Neutrophil (primary cell): ENCODE measurements at regions not wholly inside any gene's neighbourhood (a gene's known extent, or its start where the extent isn't known, plus 50 kb on each side); places are given as distances from the start of the nearest gene placed in this dataset.

Experiments
- H3K27ac ChIP-seq: fragments of 200-600 bp; sonication (generic); 2 replicates; pipeline ENCODE4 v1.5.1; 2016; ENCODE audit warnings: mild to moderate bottlenecking, moderate library complexity
- H3K27me3 ChIP-seq: fragments of 200-600 bp; sonication (generic); 2 replicates; pipeline ENCODE4 v1.6.0; 2016; ENCODE audit warnings: mild to moderate bottlenecking
- H3K36me3 ChIP-seq: fragments of 200-600 bp; sonication (generic); 2 replicates; pipeline ENCODE4 v1.5.1; 2017
- H3K4me1 ChIP-seq, 2 experiments: fragments of 200-600 bp in 1 of 2; sonication (generic) in 1 of 2; 1 replicate in 1 of 2; 2 replicates in 1 of 2; pipeline versions ENCODE4 v1.5.1 to v1.6.1; 2013 to 2016; ENCODE audit warnings: low read depth in 1 of 2, low read length in 1 of 2, mild to moderate bottlenecking in 1 of 2, moderate library complexity in 1 of 2; ENCODE audit not compliant: control insufficient read depth in 1 of 2, insufficient read depth in 1 of 2
- H3K4me3 ChIP-seq, 2 experiments: fragments of 200-600 bp in 1 of 2; sonication (generic) in 1 of 2; 1 replicate in 1 of 2; 2 replicates in 1 of 2; pipeline ENCODE4 v1.5.1; 2013 to 2016; ENCODE audit warnings: low read depth in 1 of 2, low read length in 1 of 2, mild to moderate bottlenecking in 1 of 2, moderate library complexity in 1 of 2
- H3K9me3 ChIP-seq: fragments of 200-600 bp; sonication (generic); 2 replicates; pipeline ENCODE4 v1.5.1; 2016
- CTCF ChIP-seq: fragments of 200-600 bp; sonication (generic); IDR thresholded peaks from 2 replicates; pipeline ENCODE4 v1.5.1; 2016; ENCODE audit warnings: antibody characterized with exemption

GRCh38 chr3:18681818-18682345 is 256.7 kb upstream of the SATB1 start:
- no peaks in the 10 kb centered on the region for H3K36me3 ChIP-seq
- no peak overlapping the region for H3K27ac ChIP-seq
- no peaks in the 10 kb centered on the region for H3K9me3 ChIP-seq
- no peak for TF ChIP-seq CTCF
- H3K4me1 ChIP-seq = peaks cover 0 to under 1% of the 10 kb centered on the region in 2 experiments
- no peaks in the 10 kb centered on the region for H3K27me3 ChIP-seq
- no peak overlapping the region for H3K4me3 ChIP-seq

- Histone ChIP-seq H3K36me3 (no peaks in the 10 kb centered on the region), H3K27ac (no peak overlapping the region)
Measured at GRCh38 chr3:18680758-18681157, 255.6 kb upstream of the SATB1 start.

GRCh38 chr3:18679238-18679637 is 254.1 kb upstream of the SATB1 start:
- Histone ChIP-seq H3K4me1 (no peaks in the 10 kb centered on the region), H3K9me3 (no peaks in the 10 kb centered on the region), H3K36me3 (no peaks in the 10 kb centered on the region), H3K27me3 (no peaks in the 10 kb centered on the region), H3K27ac (no peak overlapping the region), H3K4me3 (no peak overlapping the region)
- no peak for TF ChIP-seq CTCF

More at GRCh38 chr3:18680758-18681157, 255.6 kb upstream of the SATB1 start:
- no peaks in the 10 kb centered on the region for H3K4me1 ChIP-seq
- no peak for TF ChIP-seq CTCF
- no peak overlapping the region for H3K4me3 ChIP-seq
- no peaks in the 10 kb centered on the region for H3K9me3 ChIP-seq
- H3K27me3 ChIP-seq = no peaks in the 10 kb centered on the region

- Histone ChIP-seq H3K36me3 (no peaks in the 10 kb centered on the region), H3K4me1 (no peaks in the 10 kb centered on the region), H3K9me3 (no peaks in the 10 kb centered on the region), H3K4me3 (no peak overlapping the region), H3K27me3 (no peaks in the 10 kb centered on the region), H3K27ac (no peak overlapping the region)
- no peak for TF ChIP-seq CTCF
Measured at GRCh38 chr3:18675197-18675596, 250.1 kb upstream of the SATB1 start.

GRCh38 chr3:18672561-18672960 is 247.4 kb upstream of the SATB1 start:
- Histone ChIP-seq H3K27me3 (no peaks in the 10 kb centered on the region), H3K4me3 (no peak overlapping the region), H3K27ac (no peak overlapping the region), H3K4me1 (no peaks in the 10 kb centered on the region), H3K36me3 (no peaks in the 10 kb centered on the region), H3K9me3 (no peaks in the 10 kb centered on the region)
- no peak for TF ChIP-seq CTCF

GRCh38 chr3:18670759-18671158 is 245.6 kb upstream of the SATB1 start:
- H3K4me1 ChIP-seq = no peaks in the 10 kb centered on the region
- no peak overlapping the region for H3K27ac ChIP-seq
- no peaks in the 10 kb centered on the region for H3K27me3 ChIP-seq
- H3K9me3 ChIP-seq = no peaks in the 10 kb centered on the region
- no peak overlapping the region for H3K4me3 ChIP-seq
- no peaks in the 10 kb centered on the region for H3K36me3 ChIP-seq
- no peak for TF ChIP-seq CTCF
